ENCODE measurements at regions not wholly inside any gene's neighbourhood (a gene's known extent, or its start where the extent isn't known, plus 50 kb on each side); places are given as distances from the start of the nearest gene placed in this dataset.

GRCh38 chr3:135848051-135848450 lies 117.5 kb upstream of the PPP2R3A start:
- Histone ChIP-seq H3K27me3 (ENCODE audit: control insufficient read depth, insufficient read depth, low read length) (no peaks in the 10 kb centered on the region), H3K4me3 (ENCODE audit: low read length) (no peak overlapping the region), H3K4me1 (ENCODE audit: control insufficient read depth, insufficient read depth, low read length) (no peaks in the 10 kb centered on the region), H3K27ac (ENCODE audit: low read length) (no peak overlapping the region), H3K36me3 (ENCODE audit: control insufficient read depth, insufficient read depth, low read length) (no peaks in the 10 kb centered on the region), H3K9me3 (ENCODE audit: control insufficient read depth, low read depth, low read length) (no peaks in the 10 kb centered on the region)
- WGBS (ENCODE audit: insufficient coverage, low lambda C conversion rate) = 93% methylated on average over 1 of the region's 1 CpG
- no peak for DNase-seq

- no peak for DNase-seq
- no peaks in the 10 kb centered on the region for H3K9me3 ChIP-seq (ENCODE audit: control insufficient read depth, low read depth, low read length)
- no peaks in the 10 kb centered on the region for H3K4me1 ChIP-seq (ENCODE audit: control insufficient read depth, insufficient read depth, low read length)
- no peaks in the 10 kb centered on the region for H3K36me3 ChIP-seq (ENCODE audit: control insufficient read depth, insufficient read depth, low read length)
- H3K27me3 ChIP-seq (ENCODE audit: control insufficient read depth, insufficient read depth, low read length) = no peaks in the 10 kb centered on the region
- H3K27ac ChIP-seq (ENCODE audit: low read length) = no peak overlapping the region
- H3K4me3 ChIP-seq (ENCODE audit: low read length) = no peak overlapping the region
These were observed 115.7 kb upstream of the PPP2R3A start for GRCh38 chr3:135849827-135850226.

- Histone ChIP-seq H3K9me3 (ENCODE audit: control insufficient read depth, low read depth, low read length) (no peaks in the 10 kb centered on the region), H3K27me3 (ENCODE audit: control insufficient read depth, insufficient read depth, low read length) (no peaks in the 10 kb centered on the region), H3K4me3 (ENCODE audit: low read length) (no peak overlapping the region), H3K36me3 (ENCODE audit: control insufficient read depth, insufficient read depth, low read length) (no peaks in the 10 kb centered on the region), H3K27ac (ENCODE audit: low read length) (no peak overlapping the region), H3K4me1 (ENCODE audit: control insufficient read depth, insufficient read depth, low read length) (no peaks in the 10 kb centered on the region)
- no peak for DNase-seq
- WGBS (ENCODE audit: insufficient coverage, low lambda C conversion rate) = 86% methylated on average over 1 of the region's 4 CpGs
These were observed 114.1 kb upstream of the PPP2R3A start for GRCh38 chr3:135851201-135852081.

- no peaks in the 10 kb centered on the region for H3K9me3 ChIP-seq (ENCODE audit: control insufficient read depth, low read depth, low read length)
- no peak overlapping the region for H3K27ac ChIP-seq (ENCODE audit: low read length)
- H3K4me3 ChIP-seq (ENCODE audit: low read length) = no peak overlapping the region
- no peaks in the 10 kb centered on the region for H3K27me3 ChIP-seq (ENCODE audit: control insufficient read depth, insufficient read depth, low read length)
- no peaks in the 10 kb centered on the region for H3K4me1 ChIP-seq (ENCODE audit: control insufficient read depth, insufficient read depth, low read length)
- 76% methylated on average over 2 of the region's 2 CpGs for WGBS (ENCODE audit: insufficient coverage, low lambda C conversion rate)
- no peak for DNase-seq
- no peaks in the 10 kb centered on the region for H3K36me3 ChIP-seq (ENCODE audit: control insufficient read depth, insufficient read depth, low read length)
These were observed 111.5 kb upstream of the PPP2R3A start for GRCh38 chr3:135853981-135854380.

- 100% methylated on average over 1 of the region's 2 CpGs for WGBS (ENCODE audit: insufficient coverage, low lambda C conversion rate)
These were observed 104.8 kb upstream of the PPP2R3A start for GRCh38 chr3:135860761-135861160.

GRCh38 chr3:135862361-135862760 lies 103.2 kb upstream of the PPP2R3A start:
- H3K27ac ChIP-seq (ENCODE audit: low read length) = no peak overlapping the region
- H3K4me1 ChIP-seq (ENCODE audit: control insufficient read depth, insufficient read depth, low read length) = no peaks in the 10 kb centered on the region
- H3K9me3 ChIP-seq (ENCODE audit: control insufficient read depth, low read depth, low read length) = no peaks in the 10 kb centered on the region
- no peak overlapping the region for H3K4me3 ChIP-seq (ENCODE audit: low read length)
- WGBS (ENCODE audit: insufficient coverage, low lambda C conversion rate) = no CpG with 5 or more reads among the region's 1 CpG
- no peaks in the 10 kb centered on the region for H3K27me3 ChIP-seq (ENCODE audit: control insufficient read depth, insufficient read depth, low read length)
- no peak for DNase-seq
- H3K36me3 ChIP-seq (ENCODE audit: control insufficient read depth, insufficient read depth, low read length) = no peaks in the 10 kb centered on the region

More at GRCh38 chr3:135860761-135861160, 104.8 kb upstream of the PPP2R3A start:
- Histone ChIP-seq H3K27me3 (ENCODE audit: control insufficient read depth, insufficient read depth, low read length) (no peaks in the 10 kb centered on the region), H3K4me3 (ENCODE audit: low read length) (no peak overlapping the region), H3K9me3 (ENCODE audit: control insufficient read depth, low read depth, low read length) (no peaks in the 10 kb centered on the region), H3K4me1 (ENCODE audit: control insufficient read depth, insufficient read depth, low read length) (no peaks in the 10 kb centered on the region), H3K27ac (ENCODE audit: low read length) (no peak overlapping the region), H3K36me3 (ENCODE audit: control insufficient read depth, insufficient read depth, low read length) (no peaks in the 10 kb centered on the region)
- DNase-seq = no peak

GRCh38 chr3:135864060-135864459 lies 101.5 kb upstream of the PPP2R3A start:
- DNase-seq = no peak
- Histone ChIP-seq H3K36me3 (ENCODE audit: control insufficient read depth, insufficient read depth, low read length) (no peaks in the 10 kb centered on the region), H3K27me3 (ENCODE audit: control insufficient read depth, insufficient read depth, low read length) (no peaks in the 10 kb centered on the region), H3K4me1 (ENCODE audit: control insufficient read depth, insufficient read depth, low read length) (no peaks in the 10 kb centered on the region), H3K4me3 (ENCODE audit: low read length) (no peak overlapping the region), H3K9me3 (ENCODE audit: control insufficient read depth, low read depth, low read length) (no peaks in the 10 kb centered on the region), H3K27ac (ENCODE audit: low read length) (no peak overlapping the region)
- WGBS (ENCODE audit: insufficient coverage, low lambda C conversion rate) = 90% methylated on average over 1 of the region's 1 CpG

GRCh38 chr3:135865085-135865484 lies 100.4 kb upstream of the PPP2R3A start:
- Histone ChIP-seq H3K27me3 (ENCODE audit: control insufficient read depth, insufficient read depth, low read length) (no peaks in the 10 kb centered on the region), H3K4me1 (ENCODE audit: control insufficient read depth, insufficient read depth, low read length) (no peaks in the 10 kb centered on the region), H3K36me3 (ENCODE audit: control insufficient read depth, insufficient read depth, low read length) (no peaks in the 10 kb centered on the region), H3K27ac (ENCODE audit: low read length) (no peak overlapping the region), H3K9me3 (ENCODE audit: control insufficient read depth, low read depth, low read length) (no peaks in the 10 kb centered on the region), H3K4me3 (ENCODE audit: low read length) (no peak overlapping the region)
- DNase-seq = no peak

- 83% methylated on average over 1 of the region's 2 CpGs for WGBS (ENCODE audit: insufficient coverage, low lambda C conversion rate)
- H3K36me3 ChIP-seq (ENCODE audit: control insufficient read depth, insufficient read depth, low read length) = no peaks in the 10 kb centered on the region
- H3K9me3 ChIP-seq (ENCODE audit: control insufficient read depth, low read depth, low read length) = no peaks in the 10 kb centered on the region
- H3K4me3 ChIP-seq (ENCODE audit: low read length) = no peak overlapping the region
- DNase-seq = no peak
- H3K27me3 ChIP-seq (ENCODE audit: control insufficient read depth, insufficient read depth, low read length) = no peaks in the 10 kb centered on the region
- H3K4me1 ChIP-seq (ENCODE audit: control insufficient read depth, insufficient read depth, low read length) = no peaks in the 10 kb centered on the region
- H3K27ac ChIP-seq (ENCODE audit: low read length) = no peak overlapping the region
These were observed 100.0 kb upstream of the PPP2R3A start for GRCh38 chr3:135865553-135865952.

- whole genome bisulfite sequencing (ENCODE audit: insufficient coverage, low lambda C conversion rate) = no CpG with 5 or more reads among the region's 1 CpG
- H3K27me3 ChIP-seq (ENCODE audit: control insufficient read depth, insufficient read depth, low read length) = no peaks in the 10 kb centered on the region
- H3K4me3 ChIP-seq (ENCODE audit: low read length) = no peak overlapping the region
- H3K9me3 ChIP-seq (ENCODE audit: control insufficient read depth, low read depth, low read length) = no peaks in the 10 kb centered on the region
- no peaks in the 10 kb centered on the region for H3K4me1 ChIP-seq (ENCODE audit: control insufficient read depth, insufficient read depth, low read length)
- no peak overlapping the region for H3K27ac ChIP-seq (ENCODE audit: low read length)
- DNase-seq = no peak
- no peaks in the 10 kb centered on the region for H3K36me3 ChIP-seq (ENCODE audit: control insufficient read depth, insufficient read depth, low read length)
These were observed 97.6 kb upstream of the PPP2R3A start for GRCh38 chr3:135867911-135868310.

GRCh38 chr3:135868801-135869200 lies 96.7 kb upstream of the PPP2R3A start:
- Histone ChIP-seq H3K4me3 (ENCODE audit: low read length) (no peak overlapping the region), H3K36me3 (ENCODE audit: control insufficient read depth, insufficient read depth, low read length) (no peaks in the 10 kb centered on the region), H3K9me3 (ENCODE audit: control insufficient read depth, low read depth, low read length) (no peaks in the 10 kb centered on the region), H3K4me1 (ENCODE audit: control insufficient read depth, insufficient read depth, low read length) (no peaks in the 10 kb centered on the region), H3K27ac (ENCODE audit: low read length) (no peak overlapping the region), H3K27me3 (ENCODE audit: control insufficient read depth, insufficient read depth, low read length) (no peaks in the 10 kb centered on the region)
- no CpG with 5 or more reads among the region's 3 CpGs for WGBS (ENCODE audit: insufficient coverage, low lambda C conversion rate)
- DNase-seq = no peak
